Trophoblast cell (in vitro differentiated cells and primary cell): ENCODE measurements at regions not wholly inside any gene's neighbourhood (a gene's known extent, or its start where the extent isn't known, plus 50 kb on each side); places are given as distances from the start of the nearest gene placed in this dataset.

ENCODE experiments used
- DNase-seq, 2 donors: peaks; one replicate each; pipeline ENCODE4 v3.0.0-alpha.2; 2016
- H2AFZ ChIP-seq: 2 replicates; pipeline ENCODE4 v1.6.1; 2013; ENCODE audit warnings: low read length, moderate library complexity, mild to moderate bottlenecking; ENCODE audit not compliant: insufficient read depth, poor library complexity
- H2AK5ac ChIP-seq: 2 replicates; pipeline ENCODE4 v1.6.1; 2013; ENCODE audit warnings: mild to moderate bottlenecking, low read length
- H2BK120ac ChIP-seq: 2 replicates; pipeline ENCODE4 v1.6.1; 2013; ENCODE audit warnings: low read length, mild to moderate bottlenecking, moderate library complexity; ENCODE audit not compliant: insufficient read depth, poor library complexity
- H2BK12ac ChIP-seq: 2 replicates; pipeline ENCODE4 v1.6.1; 2013; ENCODE audit warnings: mild to moderate bottlenecking, low read length, moderate library complexity
- H2BK5ac ChIP-seq: 2 replicates; pipeline ENCODE4 v1.6.1; 2013; ENCODE audit warnings: low read length, low read depth, moderate library complexity, mild to moderate bottlenecking; ENCODE audit not compliant: poor library complexity
- H3K14ac ChIP-seq: 2 replicates; pipeline ENCODE4 v1.6.1; 2013; ENCODE audit warnings: mild to moderate bottlenecking, low read length
- H3K18ac ChIP-seq: 2 replicates; pipeline ENCODE4 v1.6.1; 2013; ENCODE audit warnings: mild to moderate bottlenecking, low read length
- H3K23ac ChIP-seq: 2 replicates; pipeline ENCODE4 v1.6.1; 2013; ENCODE audit warnings: low read length
- H3K27ac ChIP-seq: 2 replicates; pipeline ENCODE4 v1.5.1; 2013; ENCODE audit warnings: low read depth, mild to moderate bottlenecking, inconsistent platforms, low read length, moderate library complexity
- H3K27me3 ChIP-seq: 2 replicates; pipeline ENCODE4 v1.6.1; 2013; ENCODE audit warnings: inconsistent platforms, mild to moderate bottlenecking, low read length, moderate library complexity; ENCODE audit not compliant: insufficient read depth
- H3K36me3 ChIP-seq, 2 experiments: 1 replicate in 1 of 2; 2 replicates in 1 of 2; pipeline ENCODE4 v1.6.1; 2013; ENCODE audit warnings: low read length in 2 of 2, mild to moderate bottlenecking in 2 of 2, moderate library complexity in 1 of 2; ENCODE audit not compliant: insufficient read depth in 2 of 2, control insufficient read depth in 1 of 2
- H3K4ac ChIP-seq: 2 replicates; pipeline ENCODE4 v1.6.1; 2013; ENCODE audit warnings: low read depth, mild to moderate bottlenecking, low read length, moderate library complexity
- H3K4me1 ChIP-seq, 2 experiments: 1 replicate in 1 of 2; 2 replicates in 1 of 2; pipeline ENCODE4 v1.6.1; 2013; ENCODE audit warnings: low read length in 2 of 2, mild to moderate bottlenecking in 2 of 2, moderate library complexity in 1 of 2; ENCODE audit not compliant: insufficient read depth in 2 of 2, control insufficient read depth in 1 of 2
- H3K4me2 ChIP-seq: 2 replicates; pipeline ENCODE4 v1.6.1; 2013; ENCODE audit warnings: inconsistent platforms, mild to moderate bottlenecking, low read length, moderate library complexity
- H3K4me3 ChIP-seq: 2 replicates; pipeline ENCODE4 v1.5.1; 2013; ENCODE audit warnings: mild to moderate bottlenecking, low read depth, low read length, inconsistent platforms
- H3K79me1 ChIP-seq: one replicate; pipeline ENCODE4 v1.6.1; 2013; ENCODE audit warnings: low read length
- H3K79me2 ChIP-seq: 2 replicates; pipeline ENCODE4 v1.6.1; 2013; ENCODE audit warnings: low read length, mild to moderate bottlenecking; ENCODE audit not compliant: control insufficient read depth, insufficient read depth, poor library complexity
- H3K9ac ChIP-seq: 2 replicates; pipeline ENCODE4 v1.6.1; 2013; ENCODE audit warnings: mild to moderate bottlenecking, low read length
- H3K9me3 ChIP-seq: 2 replicates; pipeline ENCODE4 v1.6.1; 2013; ENCODE audit warnings: low read depth, mild to moderate bottlenecking, control low read depth, inconsistent platforms, low read length; ENCODE audit not compliant: insufficient read depth
- H4K12ac ChIP-seq: 2 replicates; pipeline ENCODE4 v1.6.1; 2013; ENCODE audit warnings: low read depth, mild to moderate bottlenecking, low read length, moderate library complexity
- H4K8ac ChIP-seq: 2 replicates; pipeline ENCODE4 v1.6.1; 2013; ENCODE audit warnings: low read depth, mild to moderate bottlenecking, low read length, moderate library complexity
- H4K91ac ChIP-seq: one replicate; pipeline ENCODE4 v1.6.1; 2013; ENCODE audit warnings: low read depth, mild to moderate bottlenecking, low read length, moderate library complexity
- WGBS: extraction: QIAGEN DNeasy Blood & Tissue Kit; methylation state at CpG from one replicate; pipeline ENCODE4 v1.1.7; 2013; ENCODE audit warnings: missing lambda C conversion rate; ENCODE audit not compliant: insufficient read length, insufficient coverage; ENCODE audit errors: extremely low coverage; 5-methylcytosine and 5-hydroxymethylcytosine counted together

DNA sequence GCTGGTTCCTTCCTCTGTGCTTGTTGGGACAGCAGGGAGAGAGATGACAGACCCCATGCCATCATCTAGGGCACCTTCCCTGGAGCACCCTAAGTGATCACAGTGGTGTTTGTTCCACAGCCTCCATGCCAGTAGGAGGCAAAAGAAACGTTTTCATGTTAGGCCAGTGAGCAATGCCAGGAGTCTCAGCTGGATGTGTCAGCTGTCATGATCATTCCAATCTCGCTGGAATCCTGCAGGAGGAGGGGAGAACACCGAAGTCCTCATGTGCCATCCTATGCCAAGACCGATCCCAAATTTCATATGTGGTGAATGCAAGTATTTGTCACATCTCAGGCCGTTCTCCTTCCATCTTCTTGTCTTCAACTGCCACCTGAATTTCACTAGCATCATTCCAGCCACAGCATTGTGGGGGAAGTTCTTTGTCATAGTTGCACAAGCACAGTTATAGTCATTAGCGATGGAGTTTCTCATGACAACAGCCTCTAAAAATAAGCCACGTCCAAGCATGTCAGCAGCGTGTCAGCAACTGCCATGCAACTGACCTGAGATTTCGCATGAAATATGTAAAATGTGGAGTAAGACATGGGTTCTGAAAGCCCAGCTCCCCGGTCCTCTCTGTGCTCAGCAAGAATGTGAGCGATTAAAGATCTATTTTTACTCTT, 97.2 kb upstream of the DNAH5 start:
- Histone ChIP-seq H2BK120ac (no peak overlapping the region), H2AK5ac (peak overlapping the region; percentile 28), H3K79me1 (peaks cover 22% of the 10 kb centered on the region), H2AFZ (no peak overlapping the region), H3K4me2 (no peak overlapping the region), H3K18ac (no peak overlapping the region), H3K9ac (no peak overlapping the region), H2BK12ac (no peak overlapping the region), H3K23ac (no peak overlapping the region), H4K91ac (no peak overlapping the region), H4K8ac (no peak overlapping the region), H3K14ac (no peak overlapping the region), H3K36me3 (no peaks in the 10 kb centered on the region), H3K27me3 (no peaks in the 10 kb centered on the region), H3K4me1 (peaks cover 15 to 20% of the 10 kb centered on the region in 2 experiments), H4K12ac (no peak overlapping the region), H3K79me2 (peaks cover 2% of the 10 kb centered on the region), H3K27ac (no peak overlapping the region), H2BK5ac (no peak overlapping the region), H3K4ac (no peak overlapping the region), H3K9me3 (no peaks in the 10 kb centered on the region), H3K4me3 (no peak overlapping the region)
- DNase-seq: peak; percentile 56 to 75
- WGBS: no CpG with 5 or more reads among the region's 11 CpGs

DNA sequence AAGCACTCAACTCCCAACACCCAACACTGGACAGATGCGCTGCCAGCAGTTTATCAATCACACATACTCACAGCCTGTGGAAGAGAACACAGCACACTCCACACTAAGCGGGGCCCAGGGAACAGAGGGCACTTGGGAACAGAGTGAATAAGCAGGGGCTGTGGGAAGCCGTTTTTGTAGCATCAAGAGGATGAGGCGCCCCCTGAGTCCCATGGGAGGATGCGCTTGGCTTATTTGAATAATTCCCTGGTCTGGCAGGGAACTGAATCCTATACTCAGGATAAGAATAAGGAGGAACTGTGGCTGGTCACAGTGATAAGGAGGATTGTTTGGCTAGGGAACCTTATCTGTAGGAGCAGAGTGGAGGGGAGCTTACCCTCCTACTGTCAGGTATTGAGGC, 96.1 kb upstream of the DNAH5 start:
- DNase-seq: no peak
- Histone ChIP-seq H4K12ac (no peak overlapping the region), H3K4me2 (no peak overlapping the region), H4K91ac (no peak overlapping the region), H3K79me2 (peaks cover 2% of the 10 kb centered on the region), H2BK120ac (no peak overlapping the region), H3K27me3 (no peaks in the 10 kb centered on the region), H4K8ac (no peak overlapping the region), H2AFZ (no peak overlapping the region), H3K79me1 (peaks cover 25% of the 10 kb centered on the region), H3K9ac (no peak overlapping the region), H3K36me3 (no peaks in the 10 kb centered on the region), H3K4me1 (peaks cover 18 to 26% of the 10 kb centered on the region in 2 experiments), H3K14ac (no peak overlapping the region), H2AK5ac (peak overlapping the region; percentile 63), H3K4ac (no peak overlapping the region), H3K23ac (no peak overlapping the region), H2BK12ac (no peak overlapping the region), H3K27ac (no peak overlapping the region), H3K4me3 (no peak overlapping the region), H3K18ac (no peak overlapping the region), H2BK5ac (no peak overlapping the region), H3K9me3 (no peaks in the 10 kb centered on the region)
- WGBS: no CpG with 5 or more reads among the region's 5 CpGs

DNA sequence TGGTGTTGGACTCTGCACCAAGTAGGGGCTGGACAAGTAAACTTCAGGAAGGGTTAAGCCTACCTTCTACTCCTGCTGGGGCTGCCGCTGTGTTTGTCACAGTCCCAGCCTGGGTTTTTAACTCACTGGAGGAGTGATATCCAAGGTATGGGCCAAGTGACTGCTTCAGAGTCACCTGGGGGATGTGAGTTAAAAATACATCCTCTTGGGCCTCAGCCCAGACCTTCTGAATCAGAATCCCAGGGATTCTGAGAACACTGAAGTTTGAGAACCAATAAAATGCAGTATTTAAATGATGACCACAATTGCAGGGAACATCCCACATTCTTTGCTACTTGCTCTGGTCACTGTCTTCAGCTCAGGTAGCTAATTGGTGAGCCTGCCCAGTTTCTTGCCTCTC, 95.1 kb upstream of the DNAH5 start:
- H3K79me2 ChIP-seq: peaks cover 4% of the 10 kb centered on the region
- peak overlapping the region; percentile 44 for H2BK120ac ChIP-seq
- H3K18ac ChIP-seq: peak overlapping the region; percentile 16
- no peak overlapping the region for H3K9ac ChIP-seq
- H2BK5ac ChIP-seq: peak overlapping the region; percentile 28
- H3K4me1 ChIP-seq: peaks cover 24 to 35% of the 10 kb centered on the region in 2 experiments
- peak overlapping the region; percentile 67 for H2BK12ac ChIP-seq
- no peak overlapping the region for H3K4me3 ChIP-seq
- H3K4me2 ChIP-seq: no peak overlapping the region
- peak overlapping the region; percentile 38 for H4K91ac ChIP-seq
- peak overlapping the region; percentile 8 for H4K8ac ChIP-seq
- H3K4ac ChIP-seq: no peak overlapping the region
- no peak overlapping the region for H3K27ac ChIP-seq
- no peak overlapping the region for H4K12ac ChIP-seq
- peak overlapping the region; percentile 65 for H3K14ac ChIP-seq
- no peak overlapping the region for H3K23ac ChIP-seq
- H3K79me1 ChIP-seq: peaks cover 34% of the 10 kb centered on the region
- DNase-seq: no peak
- H3K9me3 ChIP-seq: no peaks in the 10 kb centered on the region
- no peak overlapping the region for H2AFZ ChIP-seq
- WGBS: no CpG with 5 or more reads among the region's 1 CpG
- H3K36me3 ChIP-seq: no peaks in the 10 kb centered on the region
- no peaks in the 10 kb centered on the region for H3K27me3 ChIP-seq
- no peak overlapping the region for H2AK5ac ChIP-seq

DNA sequence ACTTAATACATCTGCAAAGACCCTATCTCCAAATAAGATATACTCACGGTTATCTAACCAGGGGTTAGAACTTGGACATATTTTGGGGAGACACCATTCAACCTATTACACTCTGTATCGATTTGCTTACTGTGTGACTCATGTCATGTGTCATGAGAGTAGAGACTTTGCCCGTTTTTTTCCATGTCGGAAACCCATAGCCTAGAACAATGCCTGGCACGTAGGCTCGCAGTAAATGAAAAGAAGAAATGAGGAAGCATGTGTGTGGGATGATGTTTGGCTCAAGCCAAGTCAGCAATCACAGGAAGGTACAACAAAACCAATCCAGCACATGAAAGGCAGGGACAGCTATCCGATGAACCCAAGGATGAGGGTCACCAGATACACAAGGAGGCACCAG, 94.6 kb upstream of the DNAH5 start:
- H4K91ac ChIP-seq: peak overlapping the region; percentile 38
- no peak overlapping the region for H3K9ac ChIP-seq
- H3K18ac ChIP-seq: peak overlapping the region; percentile 16
- H3K4ac ChIP-seq: peak overlapping the region; percentile 4
- H4K8ac ChIP-seq: peak overlapping the region; percentile 8
- peak; percentile 38 to 69 for DNase-seq
- WGBS: no CpG with 5 or more reads among the region's 7 CpGs
- H3K9me3 ChIP-seq: no peaks in the 10 kb centered on the region
- H4K12ac ChIP-seq: no peak overlapping the region
- peak overlapping the region; percentile 44 for H2BK120ac ChIP-seq
- no peak overlapping the region for H3K23ac ChIP-seq
- H3K4me2 ChIP-seq: no peak overlapping the region
- peaks cover 4% of the 10 kb centered on the region for H3K79me2 ChIP-seq
- no peak overlapping the region for H3K4me3 ChIP-seq
- H3K4me1 ChIP-seq: peaks cover 24 to 38% of the 10 kb centered on the region in 2 experiments
- no peak overlapping the region for H2AFZ ChIP-seq
- H2BK5ac ChIP-seq: peak overlapping the region; percentile 28
- peak overlapping the region; percentile 67 for H2BK12ac ChIP-seq
- H2AK5ac ChIP-seq: no peak overlapping the region
- H3K14ac ChIP-seq: peak overlapping the region; percentile 65
- no peak overlapping the region for H3K27ac ChIP-seq
- H3K79me1 ChIP-seq: peaks cover 36% of the 10 kb centered on the region
- no peaks in the 10 kb centered on the region for H3K27me3 ChIP-seq
- no peaks in the 10 kb centered on the region for H3K36me3 ChIP-seq
